OCI-LY3 (cell line): ENCODE measurements at regions not wholly inside any gene's neighbourhood (a gene's known extent, or its start where the extent isn't known, plus 50 kb on each side); places are given as distances from the start of the nearest gene placed in this dataset.

Source experiments
- EZH2phosphoT487 ChIP-seq: fragments of 200-600 bp; shearing (Covaris generic); IDR thresholded peaks from 2 replicates; pipeline ENCODE4 v1.6.1; 2018; ENCODE audit warnings: antibody characterized with exemption, mixed run types, low read depth
- TF ChIP-seq, protein P1 (sequence below): fragments of 200-600, 300-600 bp; sonication (generic); IDR thresholded peaks from 2 replicates; pipeline ENCODE4 v1.5.1; 2014; ENCODE audit warnings: antibody characterized with exemption, low read length, low read depth

DNA sequence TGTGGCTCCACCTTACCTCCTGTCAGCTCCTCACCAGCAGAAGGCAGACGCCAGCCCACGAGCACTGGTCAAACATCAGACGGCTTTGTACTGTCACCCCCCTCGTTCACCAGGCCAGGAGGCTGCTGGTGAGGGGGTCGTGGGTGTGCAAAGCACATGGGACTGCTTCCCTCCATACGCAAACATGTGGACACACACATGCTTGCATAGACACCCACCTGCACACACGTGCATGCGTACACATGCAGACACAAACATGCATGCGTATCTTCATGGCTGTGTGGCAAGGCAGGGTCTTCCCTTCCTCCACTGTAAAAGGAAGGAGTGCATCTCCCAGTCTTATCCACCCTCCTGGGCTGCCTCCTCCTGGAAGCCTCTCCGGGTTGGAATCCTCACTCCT, 178.5 kb downstream of the OLFM1 start:
- TF ChIP-seq, protein P1, sequence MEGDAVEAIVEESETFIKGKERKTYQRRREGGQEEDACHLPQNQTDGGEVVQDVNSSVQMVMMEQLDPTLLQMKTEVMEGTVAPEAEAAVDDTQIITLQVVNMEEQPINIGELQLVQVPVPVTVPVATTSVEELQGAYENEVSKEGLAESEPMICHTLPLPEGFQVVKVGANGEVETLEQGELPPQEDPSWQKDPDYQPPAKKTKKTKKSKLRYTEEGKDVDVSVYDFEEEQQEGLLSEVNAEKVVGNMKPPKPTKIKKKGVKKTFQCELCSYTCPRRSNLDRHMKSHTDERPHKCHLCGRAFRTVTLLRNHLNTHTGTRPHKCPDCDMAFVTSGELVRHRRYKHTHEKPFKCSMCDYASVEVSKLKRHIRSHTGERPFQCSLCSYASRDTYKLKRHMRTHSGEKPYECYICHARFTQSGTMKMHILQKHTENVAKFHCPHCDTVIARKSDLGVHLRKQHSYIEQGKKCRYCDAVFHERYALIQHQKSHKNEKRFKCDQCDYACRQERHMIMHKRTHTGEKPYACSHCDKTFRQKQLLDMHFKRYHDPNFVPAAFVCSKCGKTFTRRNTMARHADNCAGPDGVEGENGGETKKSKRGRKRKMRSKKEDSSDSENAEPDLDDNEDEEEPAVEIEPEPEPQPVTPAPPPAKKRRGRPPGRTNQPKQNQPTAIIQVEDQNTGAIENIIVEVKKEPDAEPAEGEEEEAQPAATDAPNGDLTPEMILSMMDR, result no peak
- no peak for TF ChIP-seq EZH2phosphoT487
